ENCODE measurements at regions not wholly inside any gene's neighbourhood (a gene's known extent, or its start where the extent isn't known, plus 50 kb on each side); places are given as distances from the start of the nearest gene placed in this dataset.

- no peak for TF ChIP-seq POLR2A (IDR thresholded peaks at IDR 0.05)
- TF ChIP-seq CTCF (IDR thresholded peaks at IDR 0.05) = no peak
- intact Hi-C loops (cut with DNase I) = no loop called here
- Histone ChIP-seq H3K4me1 (peaks cover 0 to 3% (median 0%) of the 10 kb centered on the region in 3 donors), H3K36me3 (no peaks in the 10 kb centered on the region), H3K27me3 (no peaks in the 10 kb centered on the region), H3K4me3 (no peak overlapping the region), H3K27ac (no peak overlapping the region), H3K9me3 (no peaks in the 10 kb centered on the region)
- whole genome bisulfite sequencing, 2 donors = 60 to 68% methylated on average over 3 of the region's 3 CpGs
- DNase-seq = no peak
Measured at GRCh38 chr4:72899621-72900020, 169.9 kb downstream of the COX18 start.

GRCh38 chr4:72899214-72899613 lies 170.3 kb downstream of the COX18 start:
- no peaks in the 10 kb centered on the region for H3K36me3 ChIP-seq
- H3K27me3 ChIP-seq = no peaks in the 10 kb centered on the region
- 83 to 84% methylated on average over 6 of the region's 6 CpGs for WGBS, 2 donors
- H3K9me3 ChIP-seq = no peaks in the 10 kb centered on the region
- no peak overlapping the region for H3K4me3 ChIP-seq
- intact Hi-C loops (cut with DNase I) = no loop called here
- no peak for TF ChIP-seq POLR2A (IDR thresholded peaks at IDR 0.05)
- no peak for TF ChIP-seq CTCF (IDR thresholded peaks at IDR 0.05)
- H3K27ac ChIP-seq = no peak overlapping the region
- H3K4me1 ChIP-seq = peaks cover 0 to 3% (median 0%) of the 10 kb centered on the region in 3 donors
- no peak for DNase-seq

GRCh38 chr4:72896515-72896914 lies 173.0 kb downstream of the COX18 start:
- intact Hi-C loops (cut with DNase I) = no loop called here
- 61 to 70% methylated on average over 3 of the region's 3 CpGs for WGBS, 2 donors
- TF ChIP-seq POLR2A (IDR thresholded peaks at IDR 0.05) = no peak
- TF ChIP-seq CTCF (IDR thresholded peaks at IDR 0.05) = no peak
- Histone ChIP-seq H3K36me3 (no peaks in the 10 kb centered on the region), H3K27ac (no peak overlapping the region), H3K4me3 (no peak overlapping the region), H3K9me3 (no peaks in the 10 kb centered on the region), H3K27me3 (no peaks in the 10 kb centered on the region), H3K4me1 (peaks cover 0 to 3% (median 0%) of the 10 kb centered on the region in 3 donors)
- no peak for DNase-seq

GRCh38 chr4:72895408-72895807 lies 174.1 kb downstream of the COX18 start:
- intact Hi-C loops (cut with DNase I) = no loop called here
- no peaks in the 10 kb centered on the region for H3K9me3 ChIP-seq
- 14 to 34% methylated on average over 5 of the region's 5 CpGs for WGBS, 2 donors
- H3K27ac ChIP-seq = no peak overlapping the region
- H3K36me3 ChIP-seq = no peaks in the 10 kb centered on the region
- DNase-seq = no peak
- no peaks in the 10 kb centered on the region for H3K27me3 ChIP-seq
- TF ChIP-seq CTCF (IDR thresholded peaks at IDR 0.05) (no peak), POLR2A (IDR thresholded peaks at IDR 0.05) (no peak)
- H3K4me3 ChIP-seq = no peak overlapping the region
- H3K4me1 ChIP-seq = peaks cover 0 to 3% (median 0%) of the 10 kb centered on the region in 3 donors

- DNase-seq = no peak
- intact Hi-C loops (cut with DNase I) = no loop called here
- Histone ChIP-seq H3K9me3 (no peaks in the 10 kb centered on the region), H3K4me3 (no peak overlapping the region), H3K4me1 (peaks cover 0 to 3% (median 0%) of the 10 kb centered on the region in 3 donors), H3K27ac (no peak overlapping the region), H3K36me3 (no peaks in the 10 kb centered on the region), H3K27me3 (no peaks in the 10 kb centered on the region)
- TF ChIP-seq CTCF (IDR thresholded peaks at IDR 0.05) (no peak), POLR2A (IDR thresholded peaks at IDR 0.05) (no peak)
- 46 to 59% methylated on average over 2 of the region's 2 CpGs for WGBS, 2 donors
Measured at GRCh38 chr4:72893354-72894066, 176.0 kb downstream of the COX18 start.

All from esophagus squamous epithelium (tissue), 5 donors.